ENCODE measurements at regions not wholly inside any gene's neighbourhood (a gene's known extent, or its start where the extent isn't known, plus 50 kb on each side); places are given as distances from the start of the nearest gene placed in this dataset.

DNA sequence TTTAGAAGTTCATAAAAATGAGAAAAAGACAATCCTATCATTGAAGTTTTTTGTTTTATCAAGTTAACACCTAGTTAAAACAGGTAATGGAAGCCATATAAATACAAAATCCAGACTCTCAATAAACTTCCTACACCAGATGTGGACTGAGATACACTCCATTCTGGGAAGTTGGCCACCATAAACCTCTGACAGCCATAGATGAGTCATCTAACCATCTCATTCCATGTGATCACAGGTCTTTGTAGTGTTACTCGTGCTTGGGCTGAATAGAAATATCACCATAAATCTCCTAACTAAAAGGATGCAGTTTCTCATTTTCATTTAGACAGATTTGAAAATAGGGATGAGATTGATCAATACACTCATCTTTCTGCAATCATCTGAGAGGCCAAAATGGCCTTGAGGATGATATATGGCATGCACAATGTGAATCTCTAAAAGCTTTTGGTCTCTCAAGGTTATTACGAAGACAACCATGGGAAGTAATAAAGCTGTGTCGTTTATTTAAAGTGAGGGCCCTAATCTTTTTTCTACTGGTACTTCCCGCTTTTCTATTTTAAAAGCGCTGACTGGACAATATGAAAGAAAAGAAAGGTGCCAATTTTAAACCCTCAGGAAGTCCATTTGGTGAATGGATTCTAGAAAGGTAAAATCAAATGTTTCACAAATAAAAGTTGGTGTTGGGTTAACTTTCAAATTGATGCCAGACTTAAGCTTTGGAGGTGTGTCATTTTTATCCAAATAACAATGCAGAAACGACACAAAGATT, 155.5 kb downstream of the POLR2M start:
- TF ChIP-seq, protein P1, sequence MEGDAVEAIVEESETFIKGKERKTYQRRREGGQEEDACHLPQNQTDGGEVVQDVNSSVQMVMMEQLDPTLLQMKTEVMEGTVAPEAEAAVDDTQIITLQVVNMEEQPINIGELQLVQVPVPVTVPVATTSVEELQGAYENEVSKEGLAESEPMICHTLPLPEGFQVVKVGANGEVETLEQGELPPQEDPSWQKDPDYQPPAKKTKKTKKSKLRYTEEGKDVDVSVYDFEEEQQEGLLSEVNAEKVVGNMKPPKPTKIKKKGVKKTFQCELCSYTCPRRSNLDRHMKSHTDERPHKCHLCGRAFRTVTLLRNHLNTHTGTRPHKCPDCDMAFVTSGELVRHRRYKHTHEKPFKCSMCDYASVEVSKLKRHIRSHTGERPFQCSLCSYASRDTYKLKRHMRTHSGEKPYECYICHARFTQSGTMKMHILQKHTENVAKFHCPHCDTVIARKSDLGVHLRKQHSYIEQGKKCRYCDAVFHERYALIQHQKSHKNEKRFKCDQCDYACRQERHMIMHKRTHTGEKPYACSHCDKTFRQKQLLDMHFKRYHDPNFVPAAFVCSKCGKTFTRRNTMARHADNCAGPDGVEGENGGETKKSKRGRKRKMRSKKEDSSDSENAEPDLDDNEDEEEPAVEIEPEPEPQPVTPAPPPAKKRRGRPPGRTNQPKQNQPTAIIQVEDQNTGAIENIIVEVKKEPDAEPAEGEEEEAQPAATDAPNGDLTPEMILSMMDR (IDR thresholded peaks at IDR 0.05): no peak
- no peak for TF ChIP-seq POLR2A (IDR thresholded peaks at IDR 0.05)
